GM12878 (cell line): ENCODE measurements at regions not wholly inside any gene's neighbourhood (a gene's known extent, or its start where the extent isn't known, plus 50 kb on each side); places are given as distances from the start of the nearest gene placed in this dataset.

ENCODE experiments used
- EZH2 ChIP-seq: IDR thresholded peaks from 2 replicates; pipeline ENCODE4 v1.6.1; 2012; ENCODE audit warnings: low read depth, mild to moderate bottlenecking, control low read depth, inconsistent platforms, low read length, borderline replicate concordance; ENCODE audit not compliant: control insufficient read depth
- FOS ChIP-seq: IDR thresholded peaks from 3 replicates; pipeline ENCODE4 v1.6.1; 2011; ENCODE audit warnings: borderline replicate concordance; ENCODE audit not compliant: insufficient read length; ENCODE audit errors: extremely low read depth

- TF ChIP-seq EZH2 (no peak), FOS (no peak)
Measured at GRCh38 chr2:156064540-156064939, 268.0 kb downstream of the NR4A2 start.
